HCT116 (cell line): ENCODE measurements at regions not wholly inside any gene's neighbourhood (a gene's known extent, or its start where the extent isn't known, plus 50 kb on each side); places are given as distances from the start of the nearest gene placed in this dataset.

Experiments used
- ATAC-seq: fragments of 200-7000 bp; cut with Tn5 transposase; 2 replicates; pipeline ENCODE4 v1.9.1; 2020; ENCODE audit warnings: mild to moderate bottlenecking, moderate library complexity
- BruUV-seq: library from RNA; stranded (reverse); fragments of 400-500 nt; replicated peaks from 2 replicates; lab custom pipeline; 2021; lab: Mats Ljungman, UMichigan
- CTCF ChIA-PET: fragments of 300-600 bp; sonication (Branson Sonifier 250); formaldehyde crosslinking; loops from one replicate; lab custom pipeline; 2021; ENCODE audit warnings: antibody characterized with exemption; lab: Charles Lee
- POLR2A ChIA-PET: fragments of 300-600, 350-600 bp; sonication (Branson Sonifier 250); formaldehyde crosslinking; loops from one replicate; lab custom pipeline; 2021; ENCODE audit warnings: antibody characterized with exemption; lab: Charles Lee
- RAD21 ChIA-PET, 2 experiments: fragments of 300-600 bp; sonication (Branson Sonifier 250); formaldehyde crosslinking; loops; one replicate each; lab custom pipeline; 2023; ENCODE audit warnings: low total read pairs in 2 of 2; ENCODE audit not compliant: uncharacterized antibody in 2 of 2, unreplicated experiment in 2 of 2, low non-redundant PET in 1 of 2; lab: Charles Lee
- DNase-seq: peaks from one replicate; pipeline ENCODE4 v3.0.0-alpha.2; 2010; ENCODE audit warnings: low read depth, low spot score
- H2AFZ ChIP-seq: fragments of 200-600 bp; shearing (Covaris generic), sonication (generic); 2 replicates; pipeline ENCODE4 v1.6.1; 2017; ENCODE audit warnings: low read depth, mixed run types, mixed read lengths, antibody characterized with exemption, low read length; ENCODE audit not compliant: poor library complexity, severe bottlenecking
- H3K27ac ChIP-seq: 2 replicates; pipeline ENCODE4 v1.5.1; 2012; ENCODE audit warnings: low read depth, low read length
- H3K27me3 ChIP-seq: fragments of 200-600 bp; sonication (generic); 2 replicates; pipeline ENCODE4 v1.6.1; 2016; ENCODE audit warnings: mixed run types, low read length, mixed read lengths; ENCODE audit not compliant: insufficient read depth
- H3K36me3 ChIP-seq, 2 experiments: fragments of 200-500 bp in 1 of 2; fragments of 200-600 bp in 1 of 2; sonication (Bioruptor generic) in 1 of 2; sonication (generic) in 1 of 2; 2 replicates each; pipeline versions ENCODE4 v1.5.1 to v1.6.1; 2014 to 2016; ENCODE audit warnings: low read length in 2 of 2, inconsistent platforms in 1 of 2, mixed read lengths in 1 of 2, mixed run types in 1 of 2; ENCODE audit not compliant: insufficient read depth in 2 of 2, control insufficient read depth in 1 of 2
- H3K4me1 ChIP-seq, 2 experiments: fragments of 200-600 bp in 1 of 2; sonication (generic) in 1 of 2; 2 replicates each; pipeline versions ENCODE4 v1.5.1 to v1.6.1; 2012 to 2017; ENCODE audit warnings: low read length in 2 of 2, inconsistent platforms in 1 of 2, mild to moderate bottlenecking in 1 of 2, mixed read lengths in 1 of 2, mixed run types in 1 of 2, moderate library complexity in 1 of 2; ENCODE audit not compliant: insufficient read depth in 2 of 2, control insufficient read depth in 1 of 2
- H3K4me2 ChIP-seq: fragments of 200-600 bp; sonication (generic); 2 replicates; pipeline ENCODE4 v1.6.1; 2017; ENCODE audit warnings: mixed run types, low read length, mixed read lengths
- H3K4me3 ChIP-seq, 2 experiments: fragments of 200-600 bp in 1 of 2; sonication (generic) in 1 of 2; replicated peaks in 1 of 2; 2 replicates each; pipeline ENCODE4 v1.5.1; 2011 to 2016; ENCODE audit warnings: low read length in 2 of 2, control low read depth in 1 of 2, low read depth in 1 of 2, mild to moderate bottlenecking in 1 of 2, mixed read lengths in 1 of 2, mixed run types in 1 of 2
- H3K79me2 ChIP-seq: fragments of 200-600 bp; sonication (generic); 2 replicates; pipeline ENCODE4 v1.6.1; 2017; ENCODE audit warnings: mild to moderate bottlenecking, mixed run types, low read length, moderate library complexity, mixed read lengths; ENCODE audit not compliant: insufficient read depth
- H3K9ac ChIP-seq: fragments of 200-600 bp; sonication (generic); 2 replicates; pipeline ENCODE4 v1.6.1; 2016; ENCODE audit warnings: low read length, mixed read lengths
- H3K9me2 ChIP-seq: fragments of 200-600 bp; sonication (generic), shearing (Covaris generic); 2 replicates; pipeline ENCODE4 v1.6.1; 2017; ENCODE audit warnings: mixed run types, mild to moderate bottlenecking, moderate library complexity; ENCODE audit not compliant: insufficient read depth
- H3K9me3 ChIP-seq, 2 experiments: fragments of 200-500 bp in 1 of 2; fragments of 200-600 bp in 1 of 2; sonication (Bioruptor generic) in 1 of 2; sonication (generic) in 1 of 2; 2 replicates each; pipeline ENCODE4 v1.6.1; 2014 to 2017; ENCODE audit warnings: low read length in 2 of 2, mixed read lengths in 2 of 2, inconsistent platforms in 1 of 2, low read depth in 1 of 2, mild to moderate bottlenecking in 1 of 2, mixed run types in 1 of 2, moderate library complexity in 1 of 2; ENCODE audit not compliant: control insufficient read depth in 1 of 2, insufficient read depth in 1 of 2
- H4K20me1 ChIP-seq: fragments of 200-600 bp; sonication (generic), shearing (Covaris generic); 2 replicates; pipeline ENCODE4 v1.6.1; 2017; ENCODE audit warnings: mixed run types, mild to moderate bottlenecking, moderate library complexity; ENCODE audit not compliant: insufficient read depth
- CEBPB ChIP-seq: IDR thresholded peaks from 2 replicates; pipeline ENCODE4 v1.6.1; 2012; ENCODE audit warnings: low read depth
- EGR1 ChIP-seq: IDR thresholded peaks from 2 replicates; pipeline ENCODE4 v1.6.1; 2012; ENCODE audit warnings: low read depth
- FOSL1 ChIP-seq: IDR thresholded peaks from 2 replicates; pipeline ENCODE4 v1.6.1; 2012; ENCODE audit warnings: low read depth
- JUND ChIP-seq: IDR thresholded peaks from 2 replicates; pipeline ENCODE4 v1.6.1; 2012
- POLR2AphosphoS5 ChIP-seq: IDR thresholded peaks from 2 replicates; pipeline ENCODE4 v1.6.1; 2011; ENCODE audit warnings: mild to moderate bottlenecking, low read depth, low read length, moderate library complexity
- TCF7L2 ChIP-seq: IDR thresholded peaks from 2 replicates; pipeline ENCODE4 v1.7.0; 2011; ENCODE audit warnings: borderline replicate concordance, inconsistent platforms; ENCODE audit not compliant: insufficient read depth, insufficient read length; ENCODE audit errors: extremely low read depth
- YY1 ChIP-seq: IDR thresholded peaks from 2 replicates; pipeline ENCODE4 v1.6.1; 2011; ENCODE audit warnings: low read length, low read depth, moderate library complexity, mild to moderate bottlenecking; ENCODE audit not compliant: insufficient replicate concordance; ENCODE audit errors: extremely low read depth
- ZBTB33 ChIP-seq: IDR thresholded peaks from 2 replicates; pipeline ENCODE4 v1.6.1; 2011; ENCODE audit warnings: mild to moderate bottlenecking, low read length, moderate library complexity; ENCODE audit not compliant: insufficient replicate concordance; ENCODE audit errors: extremely low read depth
- ZNF274 ChIP-seq: fragments of 200-500 bp; sonication (Bioruptor generic); IDR thresholded peaks from 2 replicates; pipeline ENCODE4 v1.6.1; 2014; ENCODE audit warnings: mild to moderate bottlenecking, low read depth, low read length, inconsistent platforms
- intact Hi-C: fragments of 100-400 bp; cut with micrococcal nuclease; formaldehyde crosslinking; loops from 2 replicates; pipeline ENCODE4 v1.10.0; 2022

- RAD21 ChIA-PET = no interaction called here
- ATAC-seq (no peak), DNase-seq (no peak)
- no peaks in the 10 kb centered on the region for H3K27me3 ChIP-seq
- H3K9me2 ChIP-seq = no peaks in the 10 kb centered on the region
- CTCF ChIA-PET = no interaction called here
- H3K9me3 ChIP-seq = no peaks in the 10 kb centered on the region
- POLR2A ChIA-PET = no interaction called here
- H3K4me1 ChIP-seq = no peaks in the 10 kb centered on the region
- BruUV-seq = no TSS peak
- H3K27ac ChIP-seq = no peak overlapping the region
- H4K20me1 ChIP-seq = no peaks in the 10 kb centered on the region
- intact Hi-C loops = no loop called here
- no peak overlapping the region for H3K9ac ChIP-seq
- H3K36me3 ChIP-seq = no peaks in the 10 kb centered on the region
- no peak overlapping the region for H3K4me2 ChIP-seq
- H3K4me3 ChIP-seq = no peak overlapping the region
- TF ChIP-seq POLR2AphosphoS5 = no peak
- TF ChIP-seq CEBPB = no peak
- no peak for TF ChIP-seq YY1
- TF ChIP-seq TCF7L2 = no peak
- no peak for TF ChIP-seq ZBTB33
- TF ChIP-seq JUND = no peak
- no peak for TF ChIP-seq FOSL1
- no peak for TF ChIP-seq ZNF274
- no peak overlapping the region for H2AFZ ChIP-seq
- no peaks in the 10 kb centered on the region for H3K79me2 ChIP-seq
Observed at GRCh38 chr5:116992681-116993080, 418.1 kb upstream of the SEMA6A start.

DNA sequence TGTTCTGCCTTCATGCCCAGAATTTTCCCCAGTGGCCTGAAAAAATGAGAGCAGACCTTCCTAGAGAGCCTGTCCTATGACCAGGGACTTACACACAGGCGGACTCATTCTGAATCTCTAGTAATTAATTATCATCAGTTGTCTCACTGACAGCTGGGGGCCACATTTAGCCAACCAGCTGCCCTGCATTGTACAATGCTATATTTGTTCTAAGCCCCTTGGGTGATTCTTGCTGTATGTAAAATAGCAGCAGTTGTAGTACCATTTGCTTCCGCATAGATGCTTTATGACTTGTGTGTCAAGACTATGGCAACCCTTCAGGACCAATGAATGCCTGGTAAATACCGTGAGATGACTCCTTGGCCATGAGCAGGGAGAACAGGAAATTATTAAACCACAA is 415.4 kb upstream of the SEMA6A start:
- no peaks in the 10 kb centered on the region for H3K27me3 ChIP-seq
- no peak overlapping the region for H3K27ac ChIP-seq
- H2AFZ ChIP-seq = no peak overlapping the region
- H3K4me2 ChIP-seq = no peak overlapping the region
- H3K9me3 ChIP-seq = no peaks in the 10 kb centered on the region
- RAD21 ChIA-PET = no interaction called here
- DNase-seq = no peak
- TF ChIP-seq EGR1 = no peak
- TF ChIP-seq, all 23 proteins: peak for 0
- Histone ChIP-seq H3K9me2 (no peaks in the 10 kb centered on the region), H3K4me3 (no peak overlapping the region), H3K36me3 (no peaks in the 10 kb centered on the region), H3K79me2 (no peaks in the 10 kb centered on the region), H4K20me1 (no peaks in the 10 kb centered on the region), H3K4me1 (no peaks in the 10 kb centered on the region), H3K9ac (no peak overlapping the region)
- ATAC-seq = no peak
- intact Hi-C loops = no loop called here
- no TSS peak for BruUV-seq
- CTCF ChIA-PET = no interaction called here
- POLR2A ChIA-PET = no interaction called here
